SKM-1 (cell line): ENCODE measurements at regions not wholly inside any gene's neighbourhood (a gene's known extent, or its start where the extent isn't known, plus 50 kb on each side); places are given as distances from the start of the nearest gene placed in this dataset.

Experiments
- DNase-seq: peaks from one replicate; lab custom pipeline; 2025; ENCODE audit not compliant: unreplicated experiment; lab: John Stamatoyannopoulos, UW

DNA sequence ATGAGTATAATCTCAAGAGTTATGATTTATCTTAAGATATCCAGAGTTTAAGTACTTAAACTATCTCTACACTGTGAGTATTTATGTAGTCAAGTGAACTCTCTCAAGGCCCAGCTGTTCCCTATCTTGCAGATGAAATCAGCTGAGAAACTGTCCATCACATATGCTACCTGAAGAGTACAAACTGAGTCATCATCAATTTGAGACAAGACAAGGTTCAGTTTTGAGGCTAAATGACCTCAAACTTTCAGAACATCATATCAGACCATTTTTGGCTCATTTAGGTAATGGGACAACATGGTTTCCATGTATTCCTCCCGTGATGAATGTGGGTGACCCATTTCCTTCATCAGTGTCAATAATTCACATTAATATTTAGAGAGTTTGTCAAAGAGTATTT is 53.1 kb upstream of the AUTS2 start:
- no peak for DNase-seq
